PC-9 (cell line): ENCODE measurements at regions not wholly inside any gene's neighbourhood (a gene's known extent, or its start where the extent isn't known, plus 50 kb on each side); places are given as distances from the start of the nearest gene placed in this dataset.

Experiments used
- BruUV-seq: library from RNA; stranded (reverse); fragments of 400-500 nt; replicated peaks from 2 replicates; lab custom pipeline; 2021; lab: Mats Ljungman, UMichigan
- CTCF ChIA-PET: fragments of 300-600 bp; sonication (Branson Sonifier 250); formaldehyde crosslinking; loops from one replicate; lab custom pipeline; 2022; ENCODE audit warnings: antibody characterized with exemption; lab: Charles Lee
- POLR2A ChIA-PET: fragments of 300-600 bp; sonication (Branson Sonifier 250); formaldehyde crosslinking; loops from one replicate; lab custom pipeline; 2022; ENCODE audit warnings: antibody characterized with exemption; ENCODE audit not compliant: unreplicated experiment; lab: Charles Lee
- DNase-seq, 2 experiments: peaks; one replicate each; pipeline versions ENCODE4 v3.0.0 to v3.0.0-alpha.2; 2015 to 2022; ENCODE audit warnings: mixed read lengths in 1 of 2
- H2AFZ ChIP-seq: fragments of 200-600 bp; sonication (generic); 2 replicates; pipeline ENCODE4 v1.8.1; 2017; ENCODE audit warnings: antibody characterized with exemption
- H3F3A ChIP-seq: fragments of 200-600 bp; sonication (generic); 2 replicates; pipeline ENCODE4 v1.8.1; 2017; ENCODE audit warnings: antibody characterized with exemption, mild to moderate bottlenecking, low read depth; ENCODE audit not compliant: insufficient read depth
- H3K27ac ChIP-seq: fragments of 200-600 bp; sonication (generic); 2 replicates; pipeline ENCODE4 v1.6.1; 2016; ENCODE audit warnings: mixed run types
- H3K27me3 ChIP-seq: fragments of 200-600 bp; sonication (generic); 2 replicates; pipeline ENCODE4 v1.6.1; 2016; ENCODE audit warnings: low read depth, mixed run types; ENCODE audit not compliant: insufficient read depth
- H3K36me3 ChIP-seq: fragments of 200-600 bp; sonication (generic); 2 replicates; pipeline ENCODE4 v1.6.1; 2016; ENCODE audit warnings: low read depth, mixed run types
- H3K4me1 ChIP-seq: fragments of 200-600 bp; sonication (generic); replicated peaks from 2 replicates; pipeline ENCODE4 v1.6.1; 2016; ENCODE audit warnings: mixed run types; ENCODE audit not compliant: insufficient read depth
- H3K4me2 ChIP-seq: fragments of 200-600 bp; sonication (generic); 2 replicates; pipeline ENCODE4 v1.6.1; 2017; ENCODE audit warnings: mixed run types
- H3K4me3 ChIP-seq: fragments of 200-600 bp; sonication (generic); 2 replicates; pipeline ENCODE4 v1.6.1; 2016; ENCODE audit warnings: mixed run types
- H3K79me2 ChIP-seq: fragments of 200-600 bp; sonication (generic); 2 replicates; pipeline ENCODE4 v1.6.1; 2017; ENCODE audit warnings: low read depth, mixed run types
- H3K9me2 ChIP-seq: fragments of 200-600 bp; sonication (generic); 2 replicates; pipeline ENCODE4 v1.8.1; 2017; ENCODE audit warnings: mild to moderate bottlenecking; ENCODE audit not compliant: insufficient read depth
- H3K9me3 ChIP-seq: fragments of 200-600 bp; sonication (generic); 2 replicates; pipeline ENCODE4 v1.8.1; 2016; ENCODE audit warnings: low read depth; ENCODE audit not compliant: insufficient read depth
- H4K20me1 ChIP-seq: fragments of 200-600 bp; sonication (generic); 2 replicates; pipeline ENCODE4 v1.8.1; 2017; ENCODE audit not compliant: insufficient read depth
- CTCF ChIP-seq: fragments of 200-600 bp; sonication (generic); conservative IDR thresholded peaks from 2 replicates; pipeline ENCODE4 v1.6.1; 2017; ENCODE audit warnings: mixed run types, antibody characterized with exemption, mild to moderate bottlenecking, moderate library complexity
- EZH2 ChIP-seq: fragments of 200-600 bp; sonication (generic); IDR thresholded peaks from 2 replicates; pipeline ENCODE4 v1.8.0; 2017; ENCODE audit warnings: antibody characterized with exemption, low read depth
- intact Hi-C: fragments of 100-400 bp; cut with micrococcal nuclease; formaldehyde crosslinking; loops from one replicate; pipeline ENCODE4 v1.10.0; 2022; ENCODE audit not compliant: unreplicated experiment

GRCh38 chr2:8203364-8203763 is 478.5 kb upstream of the ID2 start:
- H3K9me3 ChIP-seq, result no peaks in the 10 kb centered on the region; the same call in 1 of the 2 replicates
- TF ChIP-seq CTCF (no peak), EZH2 (no peak)
- ChIA-PET CTCF (no interaction called here), POLR2A (no interaction called here)
- intact Hi-C loops, result no loop called here
- H3K4me2 ChIP-seq, result no peak overlapping the region
- no peaks in the 10 kb centered on the region for H4K20me1 ChIP-seq
- H3K4me1 ChIP-seq, result no peaks in the 10 kb centered on the region
- 0 out of 2 replicates have a peak overlapping the region, but pooled peaks have one; percentile 30 for H2AFZ ChIP-seq
- H3K9me2 ChIP-seq, result no peaks in the 10 kb centered on the region
- H3F3A ChIP-seq, result no peaks in the 10 kb centered on the region
- H3K36me3 ChIP-seq, result no peaks in the 10 kb centered on the region
- H3K27ac ChIP-seq, result no peak overlapping the region
- H3K4me3 ChIP-seq, result no peak overlapping the region
- BruUV-seq, result no TSS peak
- H3K27me3 ChIP-seq, result peaks cover 32% of the 10 kb centered on the region
- no peak for DNase-seq
- no peaks in the 10 kb centered on the region for H3K79me2 ChIP-seq

- no peaks in the 10 kb centered on the region for H3F3A ChIP-seq
- DNase-seq, result no peak
- no peak overlapping the region for H3K4me2 ChIP-seq
- peaks cover 32% of the 10 kb centered on the region for H3K27me3 ChIP-seq
- no TSS peak for BruUV-seq
- H3K79me2 ChIP-seq, result no peaks in the 10 kb centered on the region
- ChIA-PET POLR2A (no interaction called here), CTCF (no interaction called here)
- H3K36me3 ChIP-seq, result no peaks in the 10 kb centered on the region
- no peaks in the 10 kb centered on the region for H3K9me2 ChIP-seq
- no peaks in the 10 kb centered on the region; the same call in 1 of the 2 replicates for H3K9me3 ChIP-seq
- H3K27ac ChIP-seq, result no peak overlapping the region
- H3K4me3 ChIP-seq, result no peak overlapping the region
- intact Hi-C loops, result no loop called here
- TF ChIP-seq EZH2, result no peak
- TF ChIP-seq CTCF, result no peak
- no peaks in the 10 kb centered on the region for H3K4me1 ChIP-seq
- no peaks in the 10 kb centered on the region for H4K20me1 ChIP-seq
- H2AFZ ChIP-seq, result no peak overlapping the region
These were observed 477.1 kb upstream of the ID2 start for GRCh38 chr2:8204711-8205110.

- no peak overlapping the region for H3K4me3 ChIP-seq
- H3K4me2 ChIP-seq, result no peak overlapping the region
- BruUV-seq, result no TSS peak
- no peaks in the 10 kb centered on the region for H3K36me3 ChIP-seq
- H3F3A ChIP-seq, result no peaks in the 10 kb centered on the region
- peaks cover 8% of the 10 kb centered on the region; the same call in 1 of the 2 replicates for H3K9me2 ChIP-seq
- no peaks in the 10 kb centered on the region for H3K4me1 ChIP-seq
- DNase-seq, result no peak
- ChIA-PET POLR2A (no interaction called here), CTCF (no interaction called here)
- no peaks in the 10 kb centered on the region for H3K79me2 ChIP-seq
- intact Hi-C loops, result no loop called here
- H4K20me1 ChIP-seq, result no peaks in the 10 kb centered on the region
- TF ChIP-seq CTCF (no peak), EZH2 (no peak)
- H3K27ac ChIP-seq, result no peak overlapping the region
- H3K27me3 ChIP-seq, result no peaks in the 10 kb centered on the region; the same call in 1 of the 2 replicates
- H3K9me3 ChIP-seq, result no peaks in the 10 kb centered on the region
- H2AFZ ChIP-seq, result no peak overlapping the region
These were observed 472.4 kb upstream of the ID2 start for GRCh38 chr2:8209494-8209893.
